H1 (cell line): ENCODE measurements at regions not wholly inside any gene's neighbourhood (a gene's known extent, or its start where the extent isn't known, plus 50 kb on each side); places are given as distances from the start of the nearest gene placed in this dataset.

ENCODE experiments used
- CTCF ChIA-PET: fragments of 300-600 bp; sonication (Branson Sonifier 250); formaldehyde crosslinking; loops from one replicate; lab custom pipeline; 2021; ENCODE audit not compliant: partially characterized antibody; lab: Charles Lee
- POLR2A ChIA-PET: fragments of 300-600 bp; sonication (Branson Sonifier 250); formaldehyde crosslinking; loops from one replicate; lab custom pipeline; 2021; ENCODE audit warnings: inconsistent platforms; ENCODE audit not compliant: partially characterized antibody; lab: Charles Lee
- DNase-seq, 2 experiments: peaks; one replicate each; pipeline versions ENCODE4 v3.0.0 to v3.0.0-alpha.2; 2010 to 2022; ENCODE audit warnings: low spot score in 2 of 2, low read depth in 1 of 2, mixed read lengths in 1 of 2
- FAIRE-seq: peaks from 2 replicates; lab custom pipeline; 2011; peaks lifted over from hg19 to GRCh38; lab: Jason Lieb, UNC
- H2AFZ ChIP-seq: 2 replicates; pipeline ENCODE4 v1.8.1; 2012; ENCODE audit warnings: low read length, inconsistent platforms
- H2AK5ac ChIP-seq: 2 replicates; pipeline ENCODE4 v1.6.1; 2013; ENCODE audit warnings: low read depth, low read length
- H2BK120ac ChIP-seq: replicated peaks from 2 replicates; pipeline ENCODE3; 2013; ENCODE audit warnings: low read depth, low read length, inconsistent platforms
- H2BK12ac ChIP-seq: 2 replicates; pipeline ENCODE4 v1.6.1; 2013; ENCODE audit warnings: low read depth, low read length
- H2BK15ac ChIP-seq: 2 replicates; pipeline ENCODE4 v1.6.1; 2013; ENCODE audit warnings: low read length
- H2BK20ac ChIP-seq: 2 replicates; pipeline ENCODE4 v1.6.1; 2013; ENCODE audit warnings: low read length
- H2BK5ac ChIP-seq: 2 replicates; pipeline ENCODE4 v1.6.1; 2013; ENCODE audit warnings: low read depth, low read length
- H3K14ac ChIP-seq: 2 replicates; pipeline ENCODE4 v1.6.1; 2013; ENCODE audit warnings: inconsistent platforms; ENCODE audit not compliant: insufficient read length
- H3K18ac ChIP-seq: 2 replicates; pipeline ENCODE4 v1.6.1; 2013; ENCODE audit warnings: low read length; ENCODE audit errors: extremely low read depth
- H3K23ac ChIP-seq: 2 replicates; pipeline ENCODE4 v1.6.1; 2013; ENCODE audit warnings: inconsistent platforms; ENCODE audit not compliant: insufficient read length
- H3K23me2 ChIP-seq: 2 replicates; pipeline ENCODE4 v1.6.1; 2013; ENCODE audit warnings: low read depth, low read length
- H3K27ac ChIP-seq: 2 replicates; pipeline ENCODE4 v1.6.1; 2011; ENCODE audit warnings: low read depth, low read length, inconsistent platforms
- H3K27me3 ChIP-seq, 4 experiments: replicated peaks in 1 of 4; 1 replicate in 1 of 4; 2 replicates in 3 of 4; pipeline versions ENCODE4 v1.6.1 to v1.8.1; 2011 to 2013; ENCODE audit warnings: low read length in 3 of 4, mild to moderate bottlenecking in 3 of 4, inconsistent platforms in 2 of 4, mixed read lengths in 2 of 4, moderate library complexity in 1 of 4; ENCODE audit not compliant: control insufficient read depth in 3 of 4, insufficient read depth in 3 of 4; ENCODE audit errors: extremely low read depth in 1 of 4
- H3K36me3 ChIP-seq, 4 experiments: 2 replicates each; pipeline versions ENCODE4 v1.6.1 to v1.8.1; 2011 to 2013; ENCODE audit warnings: mild to moderate bottlenecking in 4 of 4, low read length in 3 of 4, moderate library complexity in 2 of 4, control low read depth in 1 of 4, inconsistent platforms in 1 of 4; ENCODE audit not compliant: insufficient read depth in 4 of 4, control insufficient read depth in 2 of 4
- H3K4ac ChIP-seq: replicated peaks from 2 replicates; pipeline ENCODE3; 2013; ENCODE audit warnings: low read length, low read depth, mixed read lengths, inconsistent platforms; ENCODE audit not compliant: insufficient read length
- H3K4me1 ChIP-seq, 4 experiments: replicated peaks in 1 of 4; 1 replicate in 1 of 4; 2 replicates in 3 of 4; pipeline versions ENCODE4 v1.6.1 to v1.8.1; 2011 to 2013; ENCODE audit warnings: low read length in 3 of 4, inconsistent platforms in 2 of 4, mixed read lengths in 1 of 4; ENCODE audit not compliant: insufficient read depth in 4 of 4, control insufficient read depth in 3 of 4
- H3K4me2 ChIP-seq, 2 experiments: 2 replicates each; pipeline versions ENCODE4 v1.6.1 to v1.8.1; 2011 to 2013; ENCODE audit warnings: low read depth in 2 of 2, low read length in 2 of 2, control low read depth in 1 of 2, inconsistent platforms in 1 of 2, mild to moderate bottlenecking in 1 of 2; ENCODE audit not compliant: insufficient read depth in 1 of 2
- H3K4me3 ChIP-seq, 4 experiments: fragments of 200-600, 300-600 bp in 1 of 4; sonication (generic), shearing (Covaris generic), sonication (Bioruptor Twin) in 1 of 4; 2 replicates each; pipeline versions ENCODE4 v1.5.1 to v1.8.1; 2011 to 2016; ENCODE audit warnings: low read length in 4 of 4, low read depth in 3 of 4, control low read depth in 2 of 4, inconsistent platforms in 2 of 4, mild to moderate bottlenecking in 2 of 4, mixed read lengths in 1 of 4, moderate library complexity in 1 of 4; ENCODE audit not compliant: insufficient read depth in 2 of 4; ENCODE audit errors: extremely low read depth in 1 of 4
- H3K56ac ChIP-seq: replicated peaks from 2 replicates; pipeline ENCODE3; 2013; ENCODE audit warnings: low read depth, mild to moderate bottlenecking, mixed read lengths, low read length, inconsistent platforms; ENCODE audit not compliant: insufficient read length
- H3K79me1 ChIP-seq: 2 replicates; pipeline ENCODE4 v1.6.1; 2013; ENCODE audit warnings: low read depth, low read length, control low read depth
- H3K79me2 ChIP-seq, 2 experiments: 2 replicates each; pipeline versions ENCODE4 v1.6.1 to v1.8.1; 2012 to 2013; ENCODE audit warnings: low read length in 2 of 2, mild to moderate bottlenecking in 2 of 2, inconsistent platforms in 1 of 2; ENCODE audit not compliant: insufficient read depth in 2 of 2, control insufficient read depth in 1 of 2
- H3K9ac ChIP-seq, 4 experiments: replicated peaks in 1 of 4; 1 replicate in 1 of 4; 2 replicates in 3 of 4; pipeline versions ENCODE4 v1.6.1 to v1.8.1; 2011 to 2013; ENCODE audit warnings: low read depth in 3 of 4, low read length in 3 of 4, control low read depth in 2 of 4, mild to moderate bottlenecking in 2 of 4, moderate library complexity in 2 of 4, inconsistent platforms in 1 of 4; ENCODE audit errors: extremely low read depth in 1 of 4
- H3K9me3 ChIP-seq, 2 experiments: 2 replicates each; pipeline versions ENCODE4 v1.6.1 to v1.8.1; 2012 to 2013; ENCODE audit warnings: mild to moderate bottlenecking in 2 of 2, moderate library complexity in 2 of 2, control low read depth in 1 of 2, inconsistent platforms in 1 of 2, low read depth in 1 of 2, low read length in 1 of 2, mixed read lengths in 1 of 2; ENCODE audit not compliant: insufficient read depth in 2 of 2
- H4K20me1 ChIP-seq, 2 experiments: replicated peaks in 1 of 2; 2 replicates each; pipeline versions ENCODE3 to v1.8.1; 2011 to 2013; ENCODE audit warnings: inconsistent platforms in 2 of 2, low read length in 2 of 2, mild to moderate bottlenecking in 1 of 2; ENCODE audit not compliant: insufficient read depth in 2 of 2, control insufficient read depth in 1 of 2
- H4K5ac ChIP-seq: 2 replicates; pipeline ENCODE4 v1.6.1; 2013; ENCODE audit warnings: low read length, low read depth, mixed read lengths, inconsistent platforms; ENCODE audit not compliant: insufficient read length
- H4K8ac ChIP-seq: 2 replicates; pipeline ENCODE4 v1.8.0; 2013; ENCODE audit warnings: mild to moderate bottlenecking, moderate library complexity, low read length, inconsistent platforms; ENCODE audit not compliant: insufficient read depth; ENCODE audit errors: extremely low read depth
- H4K91ac ChIP-seq: replicated peaks from 2 replicates; pipeline ENCODE3; 2013; ENCODE audit warnings: low read length, mixed read lengths, inconsistent platforms; ENCODE audit not compliant: insufficient read length
- ASH2L ChIP-seq: fragments of 200-600, 300-600 bp; sonication (generic); IDR thresholded peaks from one replicate; pipeline ENCODE4 v1.7.1; 2017; ENCODE audit warnings: low read length
- CHD1 ChIP-seq: IDR thresholded peaks from 2 replicates; pipeline ENCODE4 v1.6.1; 2012; ENCODE audit warnings: low read depth, low read length, improper control_type of control experiment
- EGR1 ChIP-seq: IDR thresholded peaks from 2 replicates; pipeline ENCODE4 v1.6.1; 2011; ENCODE audit warnings: low read depth, low read length, borderline replicate concordance
- EP300 ChIP-seq, 2 experiments: IDR thresholded peaks; 1 replicate in 1 of 2; 2 replicates in 1 of 2; pipeline ENCODE4 v1.6.1; 2011 to 2012; ENCODE audit warnings: low read depth in 2 of 2, low read length in 2 of 2, mild to moderate bottlenecking in 2 of 2, borderline replicate concordance in 1 of 2, inconsistent platforms in 1 of 2, moderate library complexity in 1 of 2
- GTF2F1 ChIP-seq: IDR thresholded peaks from 2 replicates; pipeline ENCODE4 v1.6.1; 2012; ENCODE audit warnings: low read depth, low read length, improper control_type of control experiment, borderline replicate concordance
- HDAC2 ChIP-seq, 2 experiments: fragments of 300-600 bp in 1 of 2; sonication (generic) in 1 of 2; IDR thresholded peaks; 2 replicates each; pipeline ENCODE4 v1.6.1; 2011 to 2012; ENCODE audit warnings: low read depth in 2 of 2, low read length in 2 of 2, mild to moderate bottlenecking in 2 of 2, moderate library complexity in 2 of 2, borderline replicate concordance in 1 of 2, inconsistent platforms in 1 of 2
- JUND ChIP-seq: IDR thresholded peaks from 2 replicates; pipeline ENCODE4 v1.6.1; 2011; ENCODE audit warnings: mild to moderate bottlenecking, improper control_type of control experiment, low read length
- POU5F1 ChIP-seq: IDR thresholded peaks from 2 replicates; pipeline ENCODE4 v1.6.1; 2011; ENCODE audit warnings: low read depth, mild to moderate bottlenecking, low read length, moderate library complexity
- RBBP5 ChIP-seq: IDR thresholded peaks from 2 replicates; pipeline ENCODE4 v1.7.1; 2012; ENCODE audit warnings: low read depth, mild to moderate bottlenecking, inconsistent platforms, low read length, moderate library complexity, borderline replicate concordance
- SIN3A ChIP-seq, 2 experiments: IDR thresholded peaks in 1 of 2; conservative IDR thresholded peaks in 1 of 2; 2 replicates each; pipeline ENCODE4 v1.6.1; 2011 to 2012; ENCODE audit warnings: low read length in 2 of 2, improper control_type of control experiment in 1 of 2, low read depth in 1 of 2, mild to moderate bottlenecking in 1 of 2
- SP1 ChIP-seq: IDR thresholded peaks from 2 replicates; pipeline ENCODE4 v1.6.1; 2011; ENCODE audit warnings: low read depth, low read length
- TAF1 ChIP-seq: IDR thresholded peaks from 2 replicates; pipeline ENCODE4 v1.6.1; 2011; ENCODE audit warnings: mild to moderate bottlenecking, low read depth, low read length
- TAF7 ChIP-seq: optimal IDR thresholded peaks from 2 replicates; pipeline ENCODE3; 2011; ENCODE audit warnings: low read depth, mild to moderate bottlenecking, inconsistent platforms, low read length, moderate library complexity, borderline replicate concordance
- TCF12 ChIP-seq: IDR thresholded peaks from 2 replicates; pipeline ENCODE4 v1.6.1; 2011; ENCODE audit warnings: low read depth, mild to moderate bottlenecking, low read length
- WGBS, 2 experiments: shearing (Covaris generic) in 1 of 2; methylation state at CpG; one replicate each; pipeline versions ENCODE4 v1.1.6 to v1.1.7; 2013 to 2015; ENCODE audit warnings: low lambda C conversion rate in 2 of 2, mixed read lengths in 2 of 2, inconsistent platforms in 1 of 2, low coverage in 1 of 2, missing lambda C conversion rate in 1 of 2; ENCODE audit not compliant: insufficient replicate concordance in 2 of 2, insufficient coverage in 1 of 2, insufficient read length in 1 of 2; ENCODE audit errors: extremely low coverage in 1 of 2, missing lambda C conversion rate in 1 of 2; 5-methylcytosine and 5-hydroxymethylcytosine counted together

DNA sequence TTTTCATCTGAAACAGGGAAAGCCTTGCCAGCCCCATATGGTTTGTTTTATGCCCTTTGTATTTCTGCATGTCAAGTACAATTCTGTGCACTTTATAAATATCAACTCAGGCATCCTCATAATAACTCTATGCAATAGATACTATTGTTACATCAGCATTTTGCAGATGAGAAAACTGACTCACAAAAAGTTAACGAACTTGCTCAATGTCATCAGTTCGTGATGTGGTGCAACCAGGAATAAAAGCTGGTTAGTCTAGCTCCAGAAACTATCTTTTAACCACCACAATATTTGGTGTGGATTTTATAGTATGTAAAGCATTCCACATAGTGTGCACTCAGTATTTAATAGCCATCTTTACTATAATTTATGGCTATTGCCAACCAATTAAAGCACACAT is 134.9 kb downstream of the MRPS30 start:
- CTCF ChIA-PET = interaction anchor here (0.8 to 3.4 kb wide), 2 partner anchors 9 to 461 kb away, joined by 3 to 14 read pairs; no protein-coding TSS in a partner anchor
- TF ChIP-seq GTF2F1 = no peak
- no peak for TF ChIP-seq CHD1
- TF ChIP-seq SIN3A (conservative IDR thresholded peaks at IDR 0.05 in 1 of 2, IDR thresholded peaks at IDR 0.05 in 1 of 2; ENCODE audit: low read depth in 1 of 2, low read length in 2 of 2) = no peak
- TF ChIP-seq SP1 = no peak
- no peak for TF ChIP-seq TAF1
- TF ChIP-seq JUND = no peak
- no peak for TF ChIP-seq ASH2L
- no peak for TF ChIP-seq EP300 (IDR thresholded peaks at IDR 0.05; ENCODE audit: borderline replicate concordance in 1 of 2, low read depth in 2 of 2, low read length in 2 of 2)
- no peak for TF ChIP-seq TAF7
- no peak for TF ChIP-seq HDAC2 (IDR thresholded peaks at IDR 0.05; ENCODE audit: borderline replicate concordance in 1 of 2, low read depth in 2 of 2, low read length in 2 of 2)
- TF ChIP-seq TCF12 = no peak
- TF ChIP-seq POU5F1 = no peak
- TF ChIP-seq RBBP5 = no peak
- no peak for TF ChIP-seq EGR1

More for the DNA sequence above, 134.9 kb downstream of the MRPS30 start:
- Histone ChIP-seq H2BK120ac (no peak overlapping the region), H2BK5ac (peak overlapping the region; percentile 79; the same call in 1 of the 2 replicates), H3K14ac (no peak overlapping the region), H4K91ac (no peak overlapping the region), H3K4me1 (peaks cover 0 to 10% (median 4%) of the 10 kb centered on the region in 4 experiments; a peak in 3 of 7 replicates), H3K4me3 (no peak overlapping the region), H2AFZ (no peak overlapping the region), H3K18ac (peak overlapping the region; percentile 89; the same call in 1 of the 2 replicates), H3K79me2 (no peaks in the 10 kb centered on the region), H2AK5ac (no peak overlapping the region), H3K23me2 (no peaks in the 10 kb centered on the region), H2BK12ac (no peak overlapping the region; the same call in 1 of the 2 replicates), H3K4ac (no peak overlapping the region), H3K4me2 (peak overlapping the region in 1 of 2 experiments; percentile 73; a peak in 1 of 4 replicates), H4K5ac (peak overlapping the region; percentile 62), H4K8ac (no peak overlapping the region), H3K36me3 (no peaks in the 10 kb centered on the region; a peak in 1 of 8 replicates), H3K9me3 (no peaks in the 10 kb centered on the region; a peak in 1 of 4 replicates), H3K9ac (no peak overlapping the region), H3K27ac (0 out of 2 replicates have a peak overlapping the region, but pooled peaks have one; percentile 26), H3K79me1 (no peaks in the 10 kb centered on the region), H4K20me1 (no peaks in the 10 kb centered on the region), H3K23ac (no peak overlapping the region), H2BK20ac (no peak overlapping the region), H3K27me3 (no peaks in the 10 kb centered on the region), H2BK15ac (no peak overlapping the region), H3K56ac (no peak overlapping the region)
- FAIRE-seq = no peak
- DNase-seq = no peak
- POLR2A ChIA-PET = interaction anchor here (0.5 to 1.2 kb wide), 3 partner anchors 9 to 613 kb away, joined by 3 to 4 read pairs (median 3); no protein-coding TSS in a partner anchor
- 88% methylated on average over 2 of the region's 2 CpGs; no CpG with 5 or more reads in 1 of the 2 experiments for WGBS, 2 experiments
